ENCODE measurements at regions not wholly inside any gene's neighbourhood (a gene's known extent, or its start where the extent isn't known, plus 50 kb on each side); places are given as distances from the start of the nearest gene placed in this dataset.

GRCh38 chr6:91788501-91788900 is 1201.6 kb upstream of the MAP3K7 start:
- TF ChIP-seq CTCF (IDR thresholded peaks at IDR 0.05; ENCODE audit: low read depth, low read length), result no peak
- no peak for TF ChIP-seq EZH2phosphoT487 (IDR thresholded peaks at IDR 0.05; ENCODE audit: low read depth)

Data from OCI-LY3 (cell line).